NCI-H1105 (cell line): ENCODE measurements at regions not wholly inside any gene's neighbourhood (a gene's known extent, or its start where the extent isn't known, plus 50 kb on each side); places are given as distances from the start of the nearest gene placed in this dataset.

Experiments
- DNase-seq: peaks from one replicate; lab custom pipeline; 2025; lab: John Stamatoyannopoulos, UW

GRCh38 chr4:180512801-180513475 is 1730.3 kb upstream of the TENM3 start:
- no peak for DNase-seq

- no peak for DNase-seq
Measured at GRCh38 chr4:180518906-180519305, 1724.3 kb upstream of the TENM3 start.

GRCh38 chr4:180521181-180521580 is 1722.0 kb upstream of the TENM3 start:
- DNase-seq, result no peak

DNA sequence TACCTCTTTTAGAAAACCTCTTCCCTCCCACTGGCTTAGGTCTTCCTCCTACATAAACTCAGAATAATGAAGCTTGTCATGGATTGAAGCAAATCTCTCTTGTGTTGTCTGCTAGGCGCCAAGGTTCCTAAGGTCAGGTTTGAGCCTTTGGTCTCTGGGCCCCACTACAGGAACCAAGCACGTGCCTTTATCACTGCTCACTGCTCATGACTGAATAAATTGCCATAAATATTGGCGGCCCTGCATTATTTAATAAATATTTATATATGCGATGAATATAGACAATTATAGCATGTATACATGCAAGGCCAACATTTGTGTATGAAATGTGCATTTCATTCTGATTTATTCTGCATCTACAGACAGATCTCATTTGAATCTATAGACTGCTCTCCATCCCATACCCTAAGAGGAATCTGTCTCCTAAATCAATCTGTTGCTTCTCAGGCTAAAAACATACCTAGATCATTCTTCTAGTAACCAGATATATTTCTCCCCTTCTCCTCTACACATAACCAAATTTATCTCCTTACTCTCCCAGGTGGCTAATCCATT is 1717.6 kb upstream of the TENM3 start:
- DNase-seq, result no peak

GRCh38 chr4:180528003-180528402 is 1715.2 kb upstream of the TENM3 start:
- no peak for DNase-seq

DNA sequence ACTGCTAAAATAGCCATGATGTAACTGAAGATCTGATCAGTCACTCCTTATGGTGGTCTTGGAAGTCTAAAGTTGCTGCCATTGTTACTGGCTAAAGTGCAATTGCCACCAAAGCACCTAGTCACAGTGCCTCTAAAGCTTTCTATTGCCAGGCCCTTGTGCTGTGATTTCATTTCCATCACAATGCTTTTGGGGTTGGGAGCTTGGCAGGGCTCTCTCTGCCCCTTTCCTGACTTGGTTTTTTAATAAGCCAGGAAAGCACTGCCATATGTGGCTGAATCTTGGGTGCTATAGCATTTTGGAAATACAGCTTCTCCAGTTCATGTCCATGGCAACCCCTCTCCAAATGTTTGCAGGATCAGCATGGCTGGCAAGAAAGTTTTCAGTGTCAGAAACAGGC is 1712.4 kb upstream of the TENM3 start:
- DNase-seq, result no peak

DNA sequence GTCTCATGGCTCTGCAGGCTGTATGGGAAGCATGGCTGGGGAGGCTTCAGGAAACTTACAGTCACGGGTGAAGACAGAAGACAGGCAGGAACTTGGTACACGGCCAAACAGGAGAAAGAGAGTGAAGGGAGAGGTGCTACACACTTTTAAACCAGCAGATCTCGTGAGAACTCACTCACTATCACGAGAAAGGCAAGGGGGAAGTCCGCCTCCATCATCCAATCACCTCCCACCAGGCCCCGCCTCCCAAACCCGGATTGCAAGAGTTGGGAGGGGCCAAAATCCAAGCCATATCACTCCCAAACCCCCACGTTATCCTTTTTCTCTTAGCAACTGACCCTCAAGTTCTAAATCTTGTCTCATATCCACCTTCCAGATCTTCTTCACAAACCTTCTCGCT is 1710.5 kb upstream of the TENM3 start:
- no peak for DNase-seq

DNA sequence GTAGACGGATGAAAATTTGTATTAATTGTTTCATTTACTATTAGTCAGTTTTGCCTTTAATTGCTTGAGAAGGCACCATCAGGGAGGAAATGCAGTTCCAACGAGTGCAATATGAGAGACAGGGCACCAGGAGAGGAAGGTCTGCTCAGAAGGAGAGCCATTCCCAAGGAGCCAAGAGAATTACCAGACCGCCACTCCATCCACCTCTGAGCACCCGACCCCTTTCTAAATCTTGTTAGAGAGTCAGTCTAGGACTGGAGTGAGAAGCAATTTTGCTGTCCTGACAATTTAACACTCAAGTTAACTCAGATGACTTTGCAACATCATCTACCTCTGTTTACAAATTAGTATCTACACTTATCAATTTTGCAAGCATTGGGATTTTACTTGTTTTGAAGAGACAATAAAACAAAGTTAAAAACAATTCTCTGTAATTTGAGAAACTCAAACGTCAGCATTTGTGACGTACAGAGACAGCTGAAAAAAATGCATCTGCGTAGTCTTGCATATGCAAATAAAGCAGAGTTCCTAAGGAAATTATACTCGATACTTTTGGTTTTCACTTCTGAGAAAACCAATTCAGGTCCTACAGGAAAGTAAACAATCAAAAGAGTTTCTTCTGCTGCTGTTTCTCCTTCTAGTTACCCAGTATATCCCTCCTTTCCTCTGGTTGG is 1704.7 kb upstream of the TENM3 start:
- no peak for DNase-seq

DNA sequence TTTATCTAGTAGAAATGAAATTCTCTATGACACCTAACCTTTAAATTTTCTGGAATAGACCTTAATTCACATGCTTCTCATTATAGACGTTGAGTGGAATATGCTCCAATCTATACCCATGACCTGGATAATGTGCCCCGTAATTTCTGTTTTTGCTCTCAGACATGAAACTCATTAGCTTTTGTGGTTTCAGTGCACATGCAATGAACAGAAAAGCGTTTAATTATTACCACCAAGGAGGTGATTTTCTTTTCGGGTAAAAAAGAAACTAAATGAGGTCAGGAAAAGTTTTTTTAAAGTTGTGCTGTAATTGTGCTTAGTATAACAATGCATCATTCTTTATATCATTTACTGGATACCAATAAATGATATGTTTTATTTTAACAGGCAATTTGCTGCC is 1703.9 kb upstream of the TENM3 start:
- DNase-seq, result no peak

GRCh38 chr4:180541678-180542077 is 1701.5 kb upstream of the TENM3 start:
- no peak for DNase-seq

DNA sequence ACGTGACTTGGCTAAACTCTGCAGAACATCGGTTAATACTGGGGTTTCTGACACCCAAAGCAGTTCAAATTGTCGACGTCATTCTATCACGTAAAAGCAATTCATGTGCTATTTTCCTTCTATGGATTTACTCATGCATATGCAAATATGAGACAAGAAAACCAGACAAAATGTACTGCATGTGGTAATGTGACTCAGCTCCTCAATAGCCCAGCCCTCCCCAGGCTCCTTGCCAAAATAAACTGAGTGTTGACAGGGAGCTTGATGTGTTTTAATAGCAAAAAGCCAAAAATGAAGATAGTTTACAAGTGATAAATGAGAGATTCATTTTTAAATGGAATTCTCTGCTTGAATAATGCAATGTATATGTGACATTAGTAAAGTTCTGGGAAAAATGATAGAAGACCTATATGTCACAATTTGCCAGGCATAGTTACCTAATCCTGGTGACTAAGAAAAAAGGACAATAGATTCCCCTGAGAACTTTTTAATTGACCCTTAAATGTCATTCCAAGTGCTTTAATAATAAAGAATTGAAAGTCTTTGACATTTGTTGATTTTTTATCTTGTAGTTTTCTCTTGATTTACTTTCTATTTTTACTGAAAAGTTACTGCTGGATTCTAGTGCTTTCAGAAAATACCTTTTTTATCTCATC is 1700.6 kb upstream of the TENM3 start:
- no peak for DNase-seq

DNA sequence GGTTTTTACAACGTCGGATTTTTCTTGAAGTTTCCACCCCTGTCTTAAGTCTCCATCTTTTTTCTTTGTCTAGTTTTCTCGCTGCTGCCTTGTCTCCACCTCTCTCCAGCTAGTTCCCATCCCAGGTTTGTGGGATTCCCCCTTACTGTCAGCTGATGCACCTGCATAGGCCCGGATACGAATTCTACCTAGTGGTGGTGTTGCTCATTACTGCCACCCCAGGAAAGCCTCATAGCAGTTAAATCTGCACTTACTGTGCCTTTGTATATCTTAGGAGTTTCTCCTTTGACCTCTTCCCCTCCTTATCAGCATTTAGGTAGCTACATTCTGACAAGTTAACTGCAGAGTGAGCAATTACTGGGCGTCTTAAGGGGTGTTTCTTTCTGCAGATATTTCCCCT is 1693.1 kb upstream of the TENM3 start:
- no peak for DNase-seq

DNA sequence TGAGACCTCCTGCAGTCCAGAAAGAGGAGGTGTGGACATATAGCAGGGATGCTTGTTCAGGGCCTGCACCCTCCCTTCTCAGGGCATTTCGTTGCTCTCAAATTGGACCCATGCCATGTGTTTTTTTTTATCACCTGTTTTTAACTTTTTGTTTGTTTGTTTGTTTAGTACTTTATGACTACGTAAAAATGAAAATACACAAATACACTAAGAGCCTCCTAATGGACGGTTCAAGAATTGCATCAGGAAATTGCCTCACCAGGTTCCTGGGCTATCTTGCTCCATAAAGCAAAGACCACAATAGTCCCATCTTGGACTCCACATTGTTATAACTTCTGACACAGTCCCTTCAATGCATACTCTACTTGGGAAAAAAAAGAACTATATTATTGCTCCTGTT is 1685.9 kb upstream of the TENM3 start:
- DNase-seq, result no peak

DNA sequence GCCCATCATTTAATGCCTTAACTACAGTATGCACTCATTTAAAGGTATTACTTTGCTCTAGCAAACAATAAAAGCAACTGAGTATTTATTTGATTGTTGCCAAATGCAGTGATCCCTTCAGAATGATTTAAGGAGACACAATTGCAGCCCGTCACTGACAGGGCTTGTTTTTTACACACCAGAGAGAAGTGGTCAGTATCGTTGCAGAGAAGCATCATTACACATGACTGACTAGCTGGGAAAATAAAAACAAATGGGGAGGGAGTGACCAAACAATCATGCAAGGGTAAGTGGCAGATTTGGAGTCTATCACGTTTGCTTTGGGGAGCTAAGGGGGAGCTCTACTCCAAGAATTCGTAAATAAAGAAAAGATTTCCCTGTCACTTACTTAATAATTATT is 1685.3 kb upstream of the TENM3 start:
- no peak for DNase-seq

GRCh38 chr4:180558427-180558826 is 1684.8 kb upstream of the TENM3 start:
- DNase-seq, result no peak

- DNase-seq, result no peak
Measured at GRCh38 chr4:180560896-180561295, 1682.3 kb upstream of the TENM3 start.

- no peak for DNase-seq
Measured at GRCh38 chr4:180564026-180564425, 1679.2 kb upstream of the TENM3 start.

DNA sequence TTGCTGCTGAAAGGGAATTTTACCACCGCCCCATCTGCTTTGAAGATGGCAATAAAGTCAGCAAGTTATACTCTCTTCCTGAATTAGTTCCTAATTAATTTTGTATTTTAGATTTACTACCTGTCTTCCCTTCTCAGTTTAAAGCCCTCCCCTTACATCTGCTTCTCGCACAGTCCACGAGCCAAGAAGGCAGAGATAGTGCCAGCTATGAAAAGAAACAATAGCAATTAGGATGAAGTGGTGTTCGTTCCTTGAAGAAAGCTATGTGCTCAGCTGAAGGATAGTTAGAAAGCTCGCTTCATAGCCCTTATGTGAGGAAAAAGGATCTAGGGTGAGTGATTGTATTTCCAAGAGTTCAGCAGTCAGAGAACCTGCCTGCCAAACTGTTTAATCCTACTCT is 1678.8 kb upstream of the TENM3 start:
- DNase-seq, result no peak

DNA sequence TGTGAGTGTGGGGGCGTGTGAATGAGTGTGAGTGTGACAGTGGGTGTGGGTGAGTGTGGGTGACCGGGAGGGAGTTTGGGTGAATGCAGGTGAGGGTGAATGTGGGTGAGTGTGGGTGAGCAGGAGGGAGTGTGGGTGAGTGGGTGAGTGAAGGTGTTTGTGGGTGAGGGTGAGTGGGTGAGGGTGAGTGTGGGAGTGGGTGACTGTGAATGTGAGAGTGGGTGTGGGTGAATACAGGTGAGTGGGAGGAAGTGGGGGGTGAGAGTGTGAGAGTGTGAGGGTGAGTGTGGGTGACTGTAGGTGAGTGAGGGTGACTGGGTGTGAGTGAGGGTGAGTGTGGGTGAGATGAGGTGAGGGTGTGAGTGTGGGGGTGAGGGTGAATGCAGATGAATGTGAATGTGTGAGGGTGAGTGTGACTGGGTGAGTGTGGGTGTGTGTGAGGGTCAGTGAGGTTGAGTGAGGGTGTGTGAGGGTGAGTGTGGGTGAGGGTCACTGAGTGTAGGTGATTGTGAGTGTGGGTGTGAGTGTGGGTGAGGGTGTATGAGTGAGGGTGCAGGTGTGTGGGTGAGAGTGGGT is 1677.3 kb upstream of the TENM3 start:
- DNase-seq, result no peak

GRCh38 chr4:180566492-180566891 is 1676.7 kb upstream of the TENM3 start:
- DNase-seq, result no peak

GRCh38 chr4:180567080-180567479 is 1676.1 kb upstream of the TENM3 start:
- no peak for DNase-seq

DNA sequence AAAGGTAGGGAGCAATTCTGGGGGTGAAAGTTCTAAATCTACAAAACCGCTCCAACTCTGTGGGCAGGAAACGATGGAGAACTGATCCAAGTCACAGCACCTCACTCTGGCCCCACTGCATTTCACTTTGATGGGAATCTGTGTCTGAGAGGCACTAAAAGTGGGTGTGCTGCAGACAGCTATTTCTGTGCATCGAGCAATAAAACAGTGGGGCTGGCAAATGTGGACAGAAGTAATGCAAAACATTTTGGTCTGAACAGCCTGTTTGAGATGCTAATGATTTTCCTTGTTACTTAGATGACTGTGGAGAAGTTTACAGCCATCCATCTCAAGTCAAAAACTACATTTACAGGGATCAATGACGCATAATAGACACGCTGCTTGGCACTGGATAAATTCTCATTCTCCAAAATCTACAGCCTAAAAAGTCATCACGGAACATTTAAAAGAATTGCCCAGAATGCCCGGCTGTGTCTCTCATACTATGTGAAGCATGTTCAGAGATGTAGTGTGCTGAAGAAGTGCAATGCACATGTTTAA is 1671.6 kb upstream of the TENM3 start:
- no peak for DNase-seq

GRCh38 chr4:180578175-180578574 is 1665.0 kb upstream of the TENM3 start:
- no peak for DNase-seq
